IMR-90 (cell line): ENCODE measurements at regions not wholly inside any gene's neighbourhood (a gene's known extent, or its start where the extent isn't known, plus 50 kb on each side); places are given as distances from the start of the nearest gene placed in this dataset.

Experiments used
- ATAC-seq: fragments of 200-7000 bp; cut with Tn5 transposase; 2 replicates; pipeline ENCODE4 v1.9.1; 2020; ENCODE audit warnings: low read depth, mild to moderate bottlenecking, moderate library complexity
- BruUV-seq: library from RNA; stranded (reverse); fragments of 400-500 nt; replicated peaks from 2 replicates; lab custom pipeline; 2021; lab: Mats Ljungman, UMichigan
- CTCF ChIA-PET: fragments of 300-600 bp; formaldehyde crosslinking; extraction: SDS; loops from one replicate; lab custom pipeline; 2021; ENCODE audit warnings: antibody characterized with exemption; lab: Yijun Ruan, JAX
- POLR2A ChIA-PET: fragments of 300-600 bp; sonication (Branson Sonifier 250); formaldehyde crosslinking; loops from one replicate; lab custom pipeline; 2022; ENCODE audit warnings: antibody characterized with exemption; ENCODE audit not compliant: unreplicated experiment; lab: Charles Lee
- DNase-seq: peaks from one replicate; pipeline ENCODE4 v3.0.0; 2013
- H2AFZ ChIP-seq: replicated peaks from 2 replicates; pipeline ENCODE3; 2013; ENCODE audit warnings: low read length, mild to moderate bottlenecking; ENCODE audit not compliant: poor library complexity
- H2AK5ac ChIP-seq: 2 replicates; pipeline ENCODE4 v1.6.1; 2013; ENCODE audit warnings: low read depth, low read length, inconsistent platforms
- H2AK9ac ChIP-seq: replicated peaks from 2 replicates; pipeline ENCODE3; 2013; ENCODE audit warnings: mild to moderate bottlenecking, low read depth, low read length, moderate library complexity; ENCODE audit not compliant: poor library complexity
- H2BK120ac ChIP-seq: 2 replicates; pipeline ENCODE4 v1.6.1; 2013; ENCODE audit warnings: low read depth, low read length, inconsistent platforms
- H2BK15ac ChIP-seq: 3 replicates; pipeline ENCODE4 v1.6.1; 2013; ENCODE audit warnings: low read depth, low read length, inconsistent platforms
- H2BK20ac ChIP-seq: 2 replicates; pipeline ENCODE4 v1.6.1; 2013; ENCODE audit warnings: low read depth, mild to moderate bottlenecking, inconsistent platforms, low read length, moderate library complexity
- H2BK5ac ChIP-seq: 2 replicates; pipeline ENCODE4 v1.6.1; 2013; ENCODE audit warnings: mild to moderate bottlenecking, low read depth, low read length, inconsistent platforms; ENCODE audit not compliant: poor library complexity, severe bottlenecking
- H3K14ac ChIP-seq: replicated peaks from 2 replicates; pipeline ENCODE4 v1.6.1; 2013; ENCODE audit warnings: low read depth, low read length, inconsistent platforms
- H3K18ac ChIP-seq: 2 replicates; pipeline ENCODE4 v1.6.1; 2013; ENCODE audit warnings: low read depth, low read length, control low read depth
- H3K23ac ChIP-seq: 2 replicates; pipeline ENCODE4 v1.6.1; 2013; ENCODE audit warnings: low read depth, low read length, inconsistent platforms
- H3K27ac ChIP-seq: 2 replicates; pipeline ENCODE4 v1.5.1; 2013; ENCODE audit warnings: mild to moderate bottlenecking, control low read depth, low read length; ENCODE audit not compliant: insufficient read depth
- H3K27me3 ChIP-seq: 2 replicates; pipeline ENCODE4 v1.6.1; 2013; ENCODE audit warnings: low read length; ENCODE audit not compliant: control insufficient read depth, insufficient read depth
- H3K36me3 ChIP-seq: 2 replicates; pipeline ENCODE4 v1.6.1; 2013; ENCODE audit warnings: low read length, mixed read lengths; ENCODE audit not compliant: control insufficient read depth, insufficient read depth
- H3K4ac ChIP-seq: 2 replicates; pipeline ENCODE4 v1.6.1; 2013; ENCODE audit warnings: low read depth, low read length, inconsistent platforms
- H3K4me1 ChIP-seq: 2 replicates; pipeline ENCODE4 v1.6.1; 2013; ENCODE audit warnings: low read length, mixed read lengths; ENCODE audit not compliant: control insufficient read depth, insufficient read depth
- H3K4me2 ChIP-seq: 2 replicates; pipeline ENCODE4 v1.6.1; 2013; ENCODE audit warnings: low read depth, mild to moderate bottlenecking, control low read depth, low read length, moderate library complexity
- H3K4me3 ChIP-seq: 2 replicates; pipeline ENCODE4 v1.5.1; 2013; ENCODE audit warnings: low read depth, mild to moderate bottlenecking, control low read depth, low read length, moderate library complexity; ENCODE audit not compliant: insufficient read depth
- H3K56ac ChIP-seq: 2 replicates; pipeline ENCODE4 v1.6.1; 2013; ENCODE audit warnings: low read length, inconsistent platforms; ENCODE audit not compliant: insufficient read depth; ENCODE audit errors: extremely low read depth
- H3K79me1 ChIP-seq, 2 experiments: 2 replicates each; pipeline ENCODE4 v1.6.1; 2013; ENCODE audit warnings: low read length in 2 of 2, inconsistent platforms in 1 of 2, low read depth in 1 of 2
- H3K9ac ChIP-seq: 2 replicates; pipeline ENCODE4 v1.6.1; 2013; ENCODE audit warnings: low read depth, low read length, control low read depth
- H3K9me1 ChIP-seq: 2 replicates; pipeline ENCODE4 v1.6.1; 2013; ENCODE audit warnings: low read length, inconsistent platforms; ENCODE audit not compliant: insufficient read depth
- H3K9me3 ChIP-seq: 2 replicates; pipeline ENCODE4 v1.6.1; 2013; ENCODE audit warnings: low read length; ENCODE audit not compliant: control insufficient read depth, insufficient read depth
- H4K20me1 ChIP-seq: 2 replicates; pipeline ENCODE4 v1.6.1; 2013; ENCODE audit warnings: low read length, inconsistent platforms; ENCODE audit not compliant: insufficient read depth
- H4K5ac ChIP-seq: 2 replicates; pipeline ENCODE4 v1.6.1; 2013; ENCODE audit warnings: mild to moderate bottlenecking, low read depth, low read length, control low read depth
- H4K8ac ChIP-seq, 2 experiments: 2 replicates each; pipeline ENCODE4 v1.6.1; 2013; ENCODE audit warnings: low read depth in 2 of 2, low read length in 2 of 2, control low read depth in 1 of 2, inconsistent platforms in 1 of 2
- H4K91ac ChIP-seq: 2 replicates; pipeline ENCODE4 v1.6.1; 2013; ENCODE audit warnings: low read depth, low read length, inconsistent platforms; ENCODE audit not compliant: insufficient read depth
- BHLHE40 ChIP-seq: fragments of 150-350 bp; IDR thresholded peaks from 2 replicates; pipeline ENCODE4 v1.6.1; 2016; ENCODE audit warnings: mild to moderate bottlenecking, low read depth, low read length
- CEBPB ChIP-seq: IDR thresholded peaks from 2 replicates; pipeline ENCODE4 v1.6.1; 2012; ENCODE audit warnings: low read depth, low read length, improper control_type of control experiment
- CHD1 ChIP-seq: IDR thresholded peaks from 2 replicates; pipeline ENCODE4 v1.6.1; 2012; ENCODE audit warnings: low read depth, low read length, improper control_type of control experiment
- FOS ChIP-seq: fragments of 150-350 bp; IDR thresholded peaks from 2 replicates; pipeline ENCODE4 v1.6.1; 2016; ENCODE audit warnings: low read depth, low read length
- MAFK ChIP-seq: IDR thresholded peaks from 2 replicates; pipeline ENCODE4 v1.6.1; 2012; ENCODE audit warnings: low read depth, low read length, improper control_type of control experiment
- MAZ ChIP-seq: IDR thresholded peaks from 2 replicates; pipeline ENCODE4 v1.6.1; 2012; ENCODE audit warnings: low read depth, mild to moderate bottlenecking, low read length, improper control_type of control experiment, moderate library complexity, borderline replicate concordance
- MXI1 ChIP-seq: IDR thresholded peaks from 2 replicates; pipeline ENCODE4 v1.6.1; 2012; ENCODE audit warnings: low read depth, mild to moderate bottlenecking, low read length, moderate library complexity, borderline replicate concordance
- POLR2A ChIP-seq: IDR thresholded peaks from 2 replicates; pipeline ENCODE4 v1.6.1; 2012; ENCODE audit warnings: mild to moderate bottlenecking, low read depth, low read length
- RAD21 ChIP-seq: IDR thresholded peaks from 2 replicates; pipeline ENCODE4 v1.6.1; 2012; ENCODE audit warnings: low read length, improper control_type of control experiment
- RCOR1 ChIP-seq: IDR thresholded peaks from 2 replicates; pipeline ENCODE4 v1.6.1; 2012; ENCODE audit warnings: mild to moderate bottlenecking, low read length, improper control_type of control experiment; ENCODE audit not compliant: insufficient replicate concordance
- RFX5 ChIP-seq: IDR thresholded peaks from 2 replicates; pipeline ENCODE4 v1.8.0; 2012; ENCODE audit warnings: low read depth, mild to moderate bottlenecking, low read length, moderate library complexity
- SMC3 ChIP-seq: fragments of 150-350 bp; IDR thresholded peaks from 2 replicates; pipeline ENCODE4 v1.6.1; 2016; ENCODE audit warnings: low read depth, mild to moderate bottlenecking, antibody characterized with exemption, low read length, moderate library complexity
- WGBS, 2 experiments: methylation state at CpG; one replicate each; pipeline versions ENCODE4 v1.1.5 to v1.1.7; 2013; ENCODE audit warnings: missing lambda C conversion rate in 2 of 2; ENCODE audit not compliant: insufficient read length in 1 of 2; ENCODE audit errors: extremely low coverage in 2 of 2; 5-methylcytosine and 5-hydroxymethylcytosine counted together
- dilution Hi-C: fragments of 300-500 bp; cut with HindIII; formaldehyde crosslinking; loops from one replicate; pipeline ENCODE4 v1.14.3; 2018; ENCODE audit warnings: low sequenced_read_pairs; ENCODE audit not compliant: unreplicated experiment
- in situ Hi-C: fragments of 300-500 bp; cut with MboI; formaldehyde crosslinking; loops from 3 replicates; pipeline ENCODE4 v1.14.3; 2019; ENCODE audit warnings: low sequenced_read_pairs, inconsistent platforms, mixed read lengths
- intact Hi-C: fragments of 100-400 bp; cut with micrococcal nuclease; formaldehyde crosslinking; loops from 2 replicates; pipeline ENCODE4 v1.10.0; 2022
- TF ChIP-seq, protein P1 (sequence below): conservative IDR thresholded peaks from 2 replicates; pipeline ENCODE4 v1.5.1; 2012; ENCODE audit warnings: mild to moderate bottlenecking, low read depth, low read length, improper control_type of control experiment

DNA sequence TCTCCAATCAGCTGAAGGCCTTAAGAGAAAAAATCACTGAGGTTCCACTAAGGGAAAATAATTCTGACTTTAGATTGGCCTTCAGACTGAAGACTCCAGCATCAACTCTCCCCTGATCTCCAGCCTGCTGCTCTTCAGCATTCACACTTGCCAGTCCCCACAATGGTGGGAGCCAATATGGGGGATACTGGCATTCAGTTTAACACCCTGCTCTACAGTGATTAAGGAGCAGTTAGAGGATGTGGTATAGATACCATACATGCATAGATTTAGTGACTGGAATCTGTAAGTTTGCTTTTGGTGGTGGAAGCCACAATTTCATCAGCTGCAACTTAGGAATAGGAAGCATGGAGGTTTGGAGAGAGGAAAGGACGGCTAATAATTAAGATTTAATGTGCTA, 2017.7 kb upstream of the CDH6 start:
- Histone ChIP-seq H2BK5ac (no peak overlapping the region), H3K14ac (no peak overlapping the region), H2AFZ (no peak overlapping the region), H3K4me1 (no peaks in the 10 kb centered on the region), H3K27ac (no peak overlapping the region), H3K9me1 (no peaks in the 10 kb centered on the region), H2BK20ac (no peak overlapping the region), H3K56ac (no peak overlapping the region), H4K91ac (no peak overlapping the region), H3K27me3 (no peaks in the 10 kb centered on the region), H4K8ac (no peak overlapping the region), H3K4me2 (no peak overlapping the region), H3K4ac (no peak overlapping the region), H3K9ac (no peak overlapping the region), H3K18ac (no peak overlapping the region), H4K5ac (no peak overlapping the region), H3K9me3 (peaks cover 6% of the 10 kb centered on the region), H2BK15ac (no peak overlapping the region), H4K20me1 (no peaks in the 10 kb centered on the region), H2AK9ac (no peak overlapping the region), H3K4me3 (no peak overlapping the region), H3K79me1 (no peaks in the 10 kb centered on the region), H3K23ac (no peak overlapping the region), H3K36me3 (no peaks in the 10 kb centered on the region), H2BK120ac (no peak overlapping the region), H2AK5ac (no peak overlapping the region)
- dilution Hi-C loops = no loop called here
- no peak for TF ChIP-seq BHLHE40
- TF ChIP-seq CHD1 = no peak
- TF ChIP-seq, protein P1, sequence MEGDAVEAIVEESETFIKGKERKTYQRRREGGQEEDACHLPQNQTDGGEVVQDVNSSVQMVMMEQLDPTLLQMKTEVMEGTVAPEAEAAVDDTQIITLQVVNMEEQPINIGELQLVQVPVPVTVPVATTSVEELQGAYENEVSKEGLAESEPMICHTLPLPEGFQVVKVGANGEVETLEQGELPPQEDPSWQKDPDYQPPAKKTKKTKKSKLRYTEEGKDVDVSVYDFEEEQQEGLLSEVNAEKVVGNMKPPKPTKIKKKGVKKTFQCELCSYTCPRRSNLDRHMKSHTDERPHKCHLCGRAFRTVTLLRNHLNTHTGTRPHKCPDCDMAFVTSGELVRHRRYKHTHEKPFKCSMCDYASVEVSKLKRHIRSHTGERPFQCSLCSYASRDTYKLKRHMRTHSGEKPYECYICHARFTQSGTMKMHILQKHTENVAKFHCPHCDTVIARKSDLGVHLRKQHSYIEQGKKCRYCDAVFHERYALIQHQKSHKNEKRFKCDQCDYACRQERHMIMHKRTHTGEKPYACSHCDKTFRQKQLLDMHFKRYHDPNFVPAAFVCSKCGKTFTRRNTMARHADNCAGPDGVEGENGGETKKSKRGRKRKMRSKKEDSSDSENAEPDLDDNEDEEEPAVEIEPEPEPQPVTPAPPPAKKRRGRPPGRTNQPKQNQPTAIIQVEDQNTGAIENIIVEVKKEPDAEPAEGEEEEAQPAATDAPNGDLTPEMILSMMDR = no peak
- TF ChIP-seq MAZ = no peak
- no peak for TF ChIP-seq CEBPB
- no peak for TF ChIP-seq POLR2A
- TF ChIP-seq SMC3 = no peak
- TF ChIP-seq RFX5 = no peak
- no peak for TF ChIP-seq RCOR1
- TF ChIP-seq MXI1 = no peak
- no peak for TF ChIP-seq FOS
- TF ChIP-seq RAD21 = no peak
- no peak for TF ChIP-seq MAFK
- intact Hi-C loops = no loop called here
- POLR2A ChIA-PET = no interaction called here
- ATAC-seq (no peak), DNase-seq (no peak)
- BruUV-seq = no TSS peak
- WGBS, 2 experiments = 14% methylated on average over 1 of the region's 1 CpG; no CpG with 5 or more reads in 1 of the 2 experiments
- in situ Hi-C loops = no loop called here
- CTCF ChIA-PET = no interaction called here
